ENCODE measurements at regions not wholly inside any gene's neighbourhood (a gene's known extent, or its start where the extent isn't known, plus 50 kb on each side); places are given as distances from the start of the nearest gene placed in this dataset.

GRCh38 chr2:111636905-111637304 lies 247.1 kb downstream of the ANAPC1 start:
- DNase-seq (ENCODE audit: low spot score): no peak

GRCh38 chr2:111638274-111638877 lies 245.6 kb downstream of the ANAPC1 start:
- Mint-ChIP-seq H3K4me3 (ENCODE audit: unreplicated experiment) (no peak overlapping the region), H3K27ac (ENCODE audit: unreplicated experiment) (no peak overlapping the region)

More at GRCh38 chr2:111636905-111637304, 247.1 kb downstream of the ANAPC1 start:
- H3K36me3 Mint-ChIP-seq (ENCODE audit: low read depth): peaks cover 1% of the 10 kb centered on the region
- H3K27ac Mint-ChIP-seq (ENCODE audit: unreplicated experiment): no peak overlapping the region
- H3K4me3 Mint-ChIP-seq (ENCODE audit: unreplicated experiment): no peak overlapping the region
- peaks cover 27% of the 10 kb centered on the region for H3K4me1 Mint-ChIP-seq (ENCODE audit: low read depth)
- H3K27me3 Mint-ChIP-seq (ENCODE audit: low read depth): no peaks in the 10 kb centered on the region
- H3K9me3 Mint-ChIP-seq (ENCODE audit: low read depth): peaks cover 20% of the 10 kb centered on the region
- no peak for TF ChIP-seq CTCF (IDR thresholded peaks at IDR 0.05)

DNA sequence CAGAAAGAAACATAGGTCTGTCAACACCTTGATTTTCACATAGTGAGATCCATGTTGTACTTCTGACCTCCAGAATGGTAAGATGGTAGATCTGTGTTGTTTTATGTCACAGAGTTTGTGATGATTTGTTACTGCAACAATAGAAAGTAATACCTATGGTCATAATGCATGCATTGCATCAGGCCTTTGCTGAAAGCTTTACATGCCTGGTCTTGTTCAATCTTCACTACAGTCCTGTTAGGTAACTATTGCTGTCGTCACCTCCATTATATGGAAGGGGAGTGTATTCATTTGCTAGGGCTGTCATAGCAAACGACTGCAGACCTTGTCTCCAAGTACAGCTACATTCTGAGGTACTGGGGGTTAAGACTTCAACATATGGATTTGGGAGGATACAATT lies 243.5 kb downstream of the ANAPC1 start:
- Mint-ChIP-seq H3K27me3 (ENCODE audit: low read depth) (no peaks in the 10 kb centered on the region), H3K4me3 (ENCODE audit: unreplicated experiment) (no peak overlapping the region), H3K4me1 (ENCODE audit: low read depth) (no peaks in the 10 kb centered on the region), H3K9me3 (ENCODE audit: low read depth) (peaks cover 14% of the 10 kb centered on the region), H3K27ac (ENCODE audit: unreplicated experiment) (no peak overlapping the region), H3K36me3 (ENCODE audit: low read depth) (no peaks in the 10 kb centered on the region)
- no peak for DNase-seq (ENCODE audit: low spot score)
- no peak for TF ChIP-seq CTCF (IDR thresholded peaks at IDR 0.05)

More at GRCh38 chr2:111638274-111638877, 245.6 kb downstream of the ANAPC1 start:
- TF ChIP-seq CTCF (IDR thresholded peaks at IDR 0.05): no peak
- peaks cover 12% of the 10 kb centered on the region for H3K4me1 Mint-ChIP-seq (ENCODE audit: low read depth)
- DNase-seq (ENCODE audit: low spot score): no peak
- H3K9me3 Mint-ChIP-seq (ENCODE audit: low read depth): peaks cover 20% of the 10 kb centered on the region
- H3K36me3 Mint-ChIP-seq (ENCODE audit: low read depth): peaks cover 1% of the 10 kb centered on the region
- H3K27me3 Mint-ChIP-seq (ENCODE audit: low read depth): no peaks in the 10 kb centered on the region

GRCh38 chr2:111642586-111643327 lies 241.2 kb downstream of the ANAPC1 start:
- H3K27me3 Mint-ChIP-seq (ENCODE audit: low read depth): no peaks in the 10 kb centered on the region
- H3K9me3 Mint-ChIP-seq (ENCODE audit: low read depth): peaks cover 23% of the 10 kb centered on the region
- TF ChIP-seq CTCF (IDR thresholded peaks at IDR 0.05): no peak
- no peak overlapping the region for H3K4me3 Mint-ChIP-seq (ENCODE audit: unreplicated experiment)
- H3K27ac Mint-ChIP-seq (ENCODE audit: unreplicated experiment): no peak overlapping the region
- no peaks in the 10 kb centered on the region for H3K4me1 Mint-ChIP-seq (ENCODE audit: low read depth)
- no peak for DNase-seq (ENCODE audit: low spot score)
- H3K36me3 Mint-ChIP-seq (ENCODE audit: low read depth): peaks cover 7% of the 10 kb centered on the region

GRCh38 chr2:111643759-111644158 lies 240.2 kb downstream of the ANAPC1 start:
- Mint-ChIP-seq H3K27ac (ENCODE audit: unreplicated experiment) (no peak overlapping the region), H3K36me3 (ENCODE audit: low read depth) (peaks cover 7% of the 10 kb centered on the region), H3K4me1 (ENCODE audit: low read depth) (no peaks in the 10 kb centered on the region), H3K4me3 (ENCODE audit: unreplicated experiment) (no peak overlapping the region), H3K9me3 (ENCODE audit: low read depth) (peaks cover 22% of the 10 kb centered on the region), H3K27me3 (ENCODE audit: low read depth) (no peaks in the 10 kb centered on the region)
- no peak for TF ChIP-seq CTCF (IDR thresholded peaks at IDR 0.05)
- no peak for DNase-seq (ENCODE audit: low spot score)

Measured in chondrocyte (in vitro differentiated cells).